Right lobe of liver (tissue), 6 donors: ENCODE measurements at regions not wholly inside any gene's neighbourhood (a gene's known extent, or its start where the extent isn't known, plus 50 kb on each side); places are given as distances from the start of the nearest gene placed in this dataset.

Experiments
- ATAC-seq, 4 donors: fragments of 200-7000 bp; cut with Tn5 transposase; one replicate each; pipeline ENCODE4 v1.9.1; 2020; ENCODE audit warnings: mild to moderate bottlenecking in 4 of 4, moderate library complexity in 4 of 4
- DNase-seq, 3 donors: peaks; one replicate each; pipeline ENCODE4 v3.0.0-alpha.2; 2020
- H3K27ac ChIP-seq, 3 donors: fragments of 200-600 bp; one replicate each; pipeline ENCODE4 v1.8.0; 2022
- H3K27me3 ChIP-seq, 2 donors: fragments of 200-600 bp; one replicate each; pipeline ENCODE4 v1.8.0; 2022
- H3K36me3 ChIP-seq, 4 donors: fragments of 200-600 bp; sonication (generic) in 1 of 4; one replicate each; pipeline versions ENCODE4 v1.5.1 to v1.8.0; 2017 to 2022; ENCODE audit warnings: control low read depth in 1 of 4
- H3K4me1 ChIP-seq, 4 donors: fragments of 200-600 bp; sonication (generic) in 1 of 4; one replicate each; pipeline versions ENCODE4 v1.5.1 to v1.8.0; 2017 to 2022; ENCODE audit warnings: control low read depth in 1 of 4
- H3K4me3 ChIP-seq, 3 donors: fragments of 200-600 bp; one replicate each; pipeline ENCODE4 v1.8.0; 2022
- H3K9me3 ChIP-seq, 4 donors: fragments of 200-600 bp; sonication (generic) in 1 of 4; one replicate each; pipeline versions ENCODE4 v1.5.1 to v1.8.0; 2017 to 2022; ENCODE audit warnings: control low read depth in 1 of 4
- POLR2A ChIP-seq: fragments of 450-650 bp; IDR thresholded peaks from one replicate; pipeline ENCODE4 v1.6.1; 2017; ENCODE audit warnings: antibody characterized with exemption, mild to moderate bottlenecking
- WGBS: methylation state at CpG from one replicate; pipeline ENCODE4 v1.1.6; 2018; ENCODE audit warnings: low coverage, low lambda C conversion rate; ENCODE audit not compliant: insufficient coverage; ENCODE audit errors: missing lambda C conversion rate; 5-methylcytosine and 5-hydroxymethylcytosine counted together
- intact Hi-C, 2 donors: fragments of 100-400 bp; cut with DNase I; formaldehyde crosslinking; loops; one replicate each; pipeline versions ENCODE4 v1.11.2 to v1.14.1; 2022
- TF ChIP-seq, protein P1 (sequence below), 4 donors: fragments of 200-600 bp in 3 of 4; fragments of 450-650 bp in 1 of 4; IDR thresholded peaks; one replicate each; pipeline versions ENCODE4 v1.5.1 to v1.8.0; 2016 to 2022; ENCODE audit warnings: antibody characterized with exemption in 4 of 4, mild to moderate bottlenecking in 2 of 4
- donor health status: DM: no; HTN: yes; CAD: no.
- donor health status: DM: no; HTN: no; CAD: no.
- donor health status: DM: no; HTN: no; CAD: no.
- donor health status: DM: no; HTN: yes; CAD: no.
- donor health status: DM: no; HTN: yes; CAD: no.

DNA sequence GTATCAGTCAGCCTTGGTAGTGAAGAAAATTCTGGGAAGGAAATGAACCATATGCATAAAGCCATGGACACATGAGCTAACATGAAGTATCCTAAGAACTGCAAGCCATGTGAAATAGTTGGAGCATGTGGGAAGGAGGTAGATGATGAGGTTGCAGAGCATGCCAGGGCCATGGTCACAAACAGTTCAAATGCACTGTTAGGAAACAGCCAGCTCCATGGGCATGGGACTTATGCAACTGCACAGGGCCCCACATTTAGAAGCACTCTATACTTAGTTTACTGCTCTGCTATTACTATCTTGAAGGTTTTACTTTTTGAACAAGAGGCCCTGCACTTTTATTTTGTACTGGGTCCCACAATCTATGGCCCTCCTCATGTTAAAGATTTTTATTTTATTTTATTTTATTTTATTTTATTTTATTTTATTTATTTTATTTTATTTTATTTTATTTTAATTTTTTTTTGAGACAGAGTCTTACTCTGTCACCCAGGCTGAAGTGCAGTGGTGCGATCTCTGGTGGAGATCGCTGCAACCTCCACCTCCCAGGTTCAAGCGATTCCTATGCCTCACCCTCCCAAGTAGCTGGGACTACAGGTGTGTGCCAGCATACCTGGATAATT lies 169.1 kb downstream of the IBTK start:
- no peak for ATAC-seq
- Histone ChIP-seq H3K27ac (no peak overlapping the region), H3K9me3 (no peaks in the 10 kb centered on the region), H3K4me1 (no peaks in the 10 kb centered on the region), H3K27me3 (no peaks in the 10 kb centered on the region), H3K4me3 (no peak overlapping the region), H3K36me3 (no peaks in the 10 kb centered on the region)
- no peak for TF ChIP-seq POLR2A
- TF ChIP-seq, protein P1, sequence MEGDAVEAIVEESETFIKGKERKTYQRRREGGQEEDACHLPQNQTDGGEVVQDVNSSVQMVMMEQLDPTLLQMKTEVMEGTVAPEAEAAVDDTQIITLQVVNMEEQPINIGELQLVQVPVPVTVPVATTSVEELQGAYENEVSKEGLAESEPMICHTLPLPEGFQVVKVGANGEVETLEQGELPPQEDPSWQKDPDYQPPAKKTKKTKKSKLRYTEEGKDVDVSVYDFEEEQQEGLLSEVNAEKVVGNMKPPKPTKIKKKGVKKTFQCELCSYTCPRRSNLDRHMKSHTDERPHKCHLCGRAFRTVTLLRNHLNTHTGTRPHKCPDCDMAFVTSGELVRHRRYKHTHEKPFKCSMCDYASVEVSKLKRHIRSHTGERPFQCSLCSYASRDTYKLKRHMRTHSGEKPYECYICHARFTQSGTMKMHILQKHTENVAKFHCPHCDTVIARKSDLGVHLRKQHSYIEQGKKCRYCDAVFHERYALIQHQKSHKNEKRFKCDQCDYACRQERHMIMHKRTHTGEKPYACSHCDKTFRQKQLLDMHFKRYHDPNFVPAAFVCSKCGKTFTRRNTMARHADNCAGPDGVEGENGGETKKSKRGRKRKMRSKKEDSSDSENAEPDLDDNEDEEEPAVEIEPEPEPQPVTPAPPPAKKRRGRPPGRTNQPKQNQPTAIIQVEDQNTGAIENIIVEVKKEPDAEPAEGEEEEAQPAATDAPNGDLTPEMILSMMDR (IDR thresholded peaks at IDR 0.05): no peak
- intact Hi-C loops: no loop called here
- WGBS: 94% methylated on average over 3 of the region's 3 CpGs
- no peak for DNase-seq

DNA sequence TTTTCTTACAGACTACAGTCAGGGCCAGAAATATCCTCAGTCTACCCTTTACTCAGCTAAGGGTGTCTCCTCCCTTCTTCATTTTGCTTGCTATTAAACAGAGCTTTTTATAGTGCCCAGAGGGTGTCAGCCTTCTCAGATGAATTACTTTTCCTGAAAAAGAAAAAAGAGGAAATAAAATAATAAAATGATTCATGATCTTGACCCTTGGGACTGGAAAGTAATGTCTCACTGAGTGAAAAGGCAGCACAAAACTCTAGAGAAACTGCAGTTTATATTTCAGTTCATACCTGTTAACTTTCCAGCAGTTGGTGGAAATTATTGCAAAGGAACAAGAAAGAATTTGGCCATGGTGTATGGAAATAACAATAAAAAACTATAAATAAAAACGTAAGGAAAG lies 170.6 kb downstream of the IBTK start:
- Histone ChIP-seq H3K27me3 (no peaks in the 10 kb centered on the region), H3K4me3 (no peak overlapping the region), H3K27ac (no peak overlapping the region), H3K9me3 (no peaks in the 10 kb centered on the region), H3K4me1 (no peaks in the 10 kb centered on the region), H3K36me3 (no peaks in the 10 kb centered on the region)
- TF ChIP-seq, protein P1 (IDR thresholded peaks at IDR 0.05): no peak
- TF ChIP-seq POLR2A: no peak
- intact Hi-C loops: no loop called here
- DNase-seq: no peak
- WGBS: 39% methylated on average over 1 of the region's 1 CpG
- ATAC-seq: no peak

DNA sequence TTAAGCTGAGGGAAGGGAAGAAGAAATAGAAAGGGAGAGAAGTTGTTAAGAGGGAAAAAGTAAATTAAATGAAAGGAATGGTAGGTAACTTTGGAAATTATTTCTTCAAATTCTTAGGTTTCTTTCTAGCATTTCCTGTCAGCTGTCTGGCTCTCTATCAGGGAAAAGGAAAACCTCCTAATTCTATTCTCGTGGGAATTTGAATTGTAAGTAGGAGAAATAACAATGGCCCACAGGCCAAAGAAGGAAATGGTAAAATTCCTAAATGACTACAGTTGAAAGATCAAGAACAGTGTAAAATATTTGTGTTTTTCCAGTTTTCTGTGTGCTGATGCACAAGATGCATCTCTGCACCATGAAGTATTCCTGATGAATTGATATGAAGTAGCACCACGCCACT lies 173.0 kb downstream of the IBTK start:
- Histone ChIP-seq H3K9me3 (no peaks in the 10 kb centered on the region), H3K4me1 (no peaks in the 10 kb centered on the region), H3K27ac (no peak overlapping the region), H3K27me3 (no peaks in the 10 kb centered on the region), H3K36me3 (no peaks in the 10 kb centered on the region), H3K4me3 (no peak overlapping the region)
- 45% methylated on average over 1 of the region's 2 CpGs for WGBS
- DNase-seq: no peak
- no peak for ATAC-seq
- TF ChIP-seq, protein P1 (IDR thresholded peaks at IDR 0.05): no peak
- TF ChIP-seq POLR2A: no peak
- intact Hi-C loops: no loop called here

DNA sequence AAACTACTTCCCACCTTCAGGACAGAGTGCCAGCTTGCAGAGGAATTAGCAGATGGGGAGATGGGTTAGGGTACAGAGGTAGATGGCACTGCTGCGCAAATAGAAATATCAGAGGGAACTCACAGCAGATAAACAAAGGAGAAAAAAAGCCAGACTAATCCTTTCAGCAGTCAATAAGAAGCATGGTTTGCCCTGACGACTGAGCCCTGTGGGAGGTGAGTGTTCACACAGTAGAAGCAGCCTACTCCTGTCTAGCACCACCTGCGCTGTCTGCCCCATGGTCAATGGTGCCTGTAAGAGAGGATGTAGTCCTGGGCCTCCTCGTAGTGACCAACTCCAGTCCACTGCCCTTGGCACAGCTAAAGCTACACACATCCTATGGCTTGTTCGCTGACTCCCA lies 174.1 kb downstream of the IBTK start:
- no peak for ATAC-seq
- no peak overlapping the region for H3K4me3 ChIP-seq
- no peaks in the 10 kb centered on the region for H3K4me1 ChIP-seq
- DNase-seq: no peak
- WGBS: 74% methylated on average over 4 of the region's 5 CpGs
- intact Hi-C loops: no loop called here
- H3K36me3 ChIP-seq: no peaks in the 10 kb centered on the region
- H3K27ac ChIP-seq: no peak overlapping the region
- H3K9me3 ChIP-seq: no peaks in the 10 kb centered on the region
- H3K27me3 ChIP-seq: no peaks in the 10 kb centered on the region
- no peak for TF ChIP-seq POLR2A
- TF ChIP-seq, protein P1 (IDR thresholded peaks at IDR 0.05): no peak

DNA sequence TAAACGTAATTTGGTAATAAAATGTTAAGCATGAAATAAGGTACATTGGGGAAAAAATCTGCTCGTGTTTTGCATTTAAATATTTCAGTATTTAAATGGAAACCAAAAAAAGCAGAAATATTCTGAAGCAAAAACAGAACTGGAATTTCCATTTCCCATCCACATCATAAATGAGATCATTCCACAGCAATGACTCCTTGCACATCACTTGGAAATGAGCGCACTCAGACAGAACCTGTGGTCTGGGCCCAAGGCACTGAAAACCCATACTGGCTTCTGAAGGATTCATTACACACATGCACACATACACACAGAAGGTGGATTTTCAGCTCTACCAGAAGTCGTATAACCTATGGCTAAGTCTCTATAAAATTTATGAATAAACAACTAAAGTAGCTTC lies 174.8 kb downstream of the IBTK start:
- H3K27me3 ChIP-seq: no peaks in the 10 kb centered on the region
- DNase-seq: no peak
- no peak for ATAC-seq
- 60% methylated on average over 4 of the region's 4 CpGs for WGBS
- no peaks in the 10 kb centered on the region for H3K4me1 ChIP-seq
- intact Hi-C loops: no loop called here
- no peak overlapping the region for H3K27ac ChIP-seq
- no peaks in the 10 kb centered on the region for H3K36me3 ChIP-seq
- H3K9me3 ChIP-seq: no peaks in the 10 kb centered on the region
- no peak overlapping the region for H3K4me3 ChIP-seq
- TF ChIP-seq POLR2A: no peak
- TF ChIP-seq, protein P1 (IDR thresholded peaks at IDR 0.05): no peak
